Keratinocyte (primary cell): ENCODE measurements at regions not wholly inside any gene's neighbourhood (a gene's known extent, or its start where the extent isn't known, plus 50 kb on each side); places are given as distances from the start of the nearest gene placed in this dataset.

Source experiments
- EZH2 ChIP-seq: IDR thresholded peaks from one replicate; pipeline ENCODE4 v1.6.1; 2012; ENCODE audit warnings: inconsistent platforms, mild to moderate bottlenecking, low read length, moderate library complexity
- TF ChIP-seq, protein P1 (sequence below), 3 experiments: IDR thresholded peaks in 1 of 3; conservative IDR thresholded peaks in 1 of 3; optimal IDR thresholded peaks in 1 of 3; 2 replicates in 2 of 3; 3 replicates in 1 of 3; pipeline versions ENCODE3 to v1.5.1; 2011; ENCODE audit warnings: low read length in 3 of 3, mild to moderate bottlenecking in 3 of 3, moderate library complexity in 2 of 3, control low read depth in 1 of 3, inconsistent platforms in 1 of 3; ENCODE audit not compliant: insufficient read depth in 2 of 3; ENCODE audit errors: extremely low read depth in 1 of 3

DNA sequence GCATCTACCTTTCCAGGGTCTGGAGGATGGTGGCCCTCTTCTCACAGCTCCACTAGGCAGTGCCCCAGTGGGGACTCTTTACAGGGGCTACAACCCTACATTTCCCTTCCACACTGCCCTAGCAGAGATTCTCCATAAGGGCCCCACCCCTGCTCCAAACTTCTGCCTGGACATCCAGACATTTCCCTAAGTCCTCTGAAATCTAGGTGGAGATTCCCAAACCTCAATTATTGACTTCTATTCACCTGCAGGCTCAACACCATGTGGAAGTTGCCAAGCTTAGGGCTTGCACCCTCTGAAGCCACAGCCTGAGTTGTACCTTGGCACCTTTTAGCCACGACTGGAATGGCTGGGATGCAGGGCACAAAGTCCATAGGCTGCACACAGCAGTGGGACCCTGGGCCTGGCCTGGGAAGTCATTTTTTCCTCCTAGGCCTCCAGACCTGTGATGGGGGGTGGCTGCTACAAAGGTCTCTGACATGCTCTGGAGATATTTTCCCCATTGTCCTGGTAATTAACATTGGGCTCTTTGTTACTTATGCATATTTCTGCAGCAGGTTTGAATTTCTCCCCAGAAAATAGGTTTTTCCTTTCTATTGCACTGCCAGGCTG is 53.7 kb upstream of the ST3GAL5 start:
- TF ChIP-seq, protein P1, sequence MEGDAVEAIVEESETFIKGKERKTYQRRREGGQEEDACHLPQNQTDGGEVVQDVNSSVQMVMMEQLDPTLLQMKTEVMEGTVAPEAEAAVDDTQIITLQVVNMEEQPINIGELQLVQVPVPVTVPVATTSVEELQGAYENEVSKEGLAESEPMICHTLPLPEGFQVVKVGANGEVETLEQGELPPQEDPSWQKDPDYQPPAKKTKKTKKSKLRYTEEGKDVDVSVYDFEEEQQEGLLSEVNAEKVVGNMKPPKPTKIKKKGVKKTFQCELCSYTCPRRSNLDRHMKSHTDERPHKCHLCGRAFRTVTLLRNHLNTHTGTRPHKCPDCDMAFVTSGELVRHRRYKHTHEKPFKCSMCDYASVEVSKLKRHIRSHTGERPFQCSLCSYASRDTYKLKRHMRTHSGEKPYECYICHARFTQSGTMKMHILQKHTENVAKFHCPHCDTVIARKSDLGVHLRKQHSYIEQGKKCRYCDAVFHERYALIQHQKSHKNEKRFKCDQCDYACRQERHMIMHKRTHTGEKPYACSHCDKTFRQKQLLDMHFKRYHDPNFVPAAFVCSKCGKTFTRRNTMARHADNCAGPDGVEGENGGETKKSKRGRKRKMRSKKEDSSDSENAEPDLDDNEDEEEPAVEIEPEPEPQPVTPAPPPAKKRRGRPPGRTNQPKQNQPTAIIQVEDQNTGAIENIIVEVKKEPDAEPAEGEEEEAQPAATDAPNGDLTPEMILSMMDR (optimal IDR thresholded peaks at IDR 0.05 in 1 of 3, IDR thresholded peaks at IDR 0.05 in 1 of 3, conservative IDR thresholded peaks at IDR 0.05 in 1 of 3; ENCODE audit: extremely low read depth in 1 of 3, insufficient read depth in 2 of 3, low read length in 3 of 3), result no peak
- no peak for TF ChIP-seq EZH2
